ENCODE measurements at regions not wholly inside any gene's neighbourhood (a gene's known extent, or its start where the extent isn't known, plus 50 kb on each side); places are given as distances from the start of the nearest gene placed in this dataset.
"Not testable (repeated sequence)": the region's sequence is repeated elsewhere in the genome, so short reads cannot be mapped to it uniquely, and the experiment has no call there.

- not testable (repeated sequence) for DNase-seq (ENCODE audit: extremely low read depth, low read depth)
Observed at GRCh38 chr13:18322821-18323220, 858.8 kb downstream of the TUBA3C start.

DNA sequence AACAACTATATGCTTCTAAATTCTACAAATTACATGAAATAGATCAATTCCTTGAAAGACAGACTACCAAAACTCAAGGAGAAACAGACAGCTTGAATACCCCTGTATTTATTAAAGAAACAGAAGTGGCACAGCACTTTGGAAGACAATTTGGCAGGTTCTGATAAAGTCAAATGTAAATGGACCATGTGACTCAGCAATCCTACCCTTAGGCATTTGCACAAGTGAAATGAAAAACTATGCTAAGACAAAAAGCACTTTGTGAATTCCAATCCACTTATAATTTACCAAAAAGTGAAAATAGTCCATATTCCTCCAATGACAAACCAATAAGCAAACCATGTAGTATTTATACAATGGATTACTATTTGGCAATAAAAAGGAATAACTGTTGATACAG, 862.0 kb downstream of the TUBA3C start:
- not testable (repeated sequence) for DNase-seq (ENCODE audit: extremely low read depth, low read depth)

DNA sequence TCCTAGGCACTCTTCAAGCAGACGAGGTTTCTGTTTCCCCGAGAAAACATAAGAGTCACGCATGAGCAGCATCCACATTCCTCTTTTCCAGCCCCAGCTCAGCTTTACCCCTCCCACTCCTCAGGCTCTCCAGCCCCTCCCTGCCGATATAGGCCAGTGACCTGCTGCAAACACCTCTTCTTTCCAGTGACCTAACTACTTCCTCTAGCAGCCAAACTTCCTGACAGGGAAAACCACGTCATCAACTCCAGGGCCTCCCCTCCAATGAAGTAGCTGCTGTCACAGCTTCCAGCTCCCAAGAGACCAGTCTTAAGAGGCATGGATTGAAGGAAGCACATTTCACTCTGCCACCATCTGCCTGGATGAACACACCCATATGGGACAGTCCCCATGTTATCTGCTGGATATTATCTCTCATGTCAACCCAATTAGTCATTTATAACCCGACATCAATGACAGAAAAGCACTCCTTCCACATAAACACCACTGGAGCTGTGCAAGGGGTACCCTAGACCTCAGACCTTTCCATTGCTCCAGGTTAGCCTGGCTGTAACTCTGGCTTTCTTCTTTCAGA, 878.3 kb downstream of the TUBA3C start:
- not testable (repeated sequence) for DNase-seq (ENCODE audit: extremely low read depth, low read depth)

DNA sequence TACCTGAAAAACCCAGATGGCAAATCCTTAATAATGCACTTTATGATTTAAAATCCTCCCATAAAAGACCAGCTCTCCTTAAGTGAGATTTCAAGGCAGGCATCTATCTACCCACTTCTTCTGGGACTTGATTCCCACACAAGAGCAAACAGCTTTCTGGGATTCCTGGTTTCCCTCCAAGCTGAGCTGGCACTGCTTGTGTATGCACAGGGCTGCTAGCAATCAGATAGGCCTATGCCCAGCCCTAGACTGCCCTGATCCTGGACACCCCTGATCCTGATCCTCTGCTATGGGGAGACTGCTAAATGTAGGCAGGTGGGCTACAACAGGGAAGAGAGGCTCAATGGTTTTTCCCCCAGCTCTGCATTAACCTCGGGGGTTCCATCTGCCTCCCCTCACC, 880.7 kb downstream of the TUBA3C start:
- DNase-seq (ENCODE audit: extremely low read depth, low read depth) = not testable (repeated sequence)

GRCh38 chr13:18297359-18297758, 884.3 kb downstream of the TUBA3C start:
- DNase-seq (ENCODE audit: extremely low read depth, low read depth) = not testable (repeated sequence)

- DNase-seq (ENCODE audit: extremely low read depth, low read depth) = not testable (repeated sequence)
Observed at GRCh38 chr13:18296617-18297016, 885.0 kb downstream of the TUBA3C start.

DNA sequence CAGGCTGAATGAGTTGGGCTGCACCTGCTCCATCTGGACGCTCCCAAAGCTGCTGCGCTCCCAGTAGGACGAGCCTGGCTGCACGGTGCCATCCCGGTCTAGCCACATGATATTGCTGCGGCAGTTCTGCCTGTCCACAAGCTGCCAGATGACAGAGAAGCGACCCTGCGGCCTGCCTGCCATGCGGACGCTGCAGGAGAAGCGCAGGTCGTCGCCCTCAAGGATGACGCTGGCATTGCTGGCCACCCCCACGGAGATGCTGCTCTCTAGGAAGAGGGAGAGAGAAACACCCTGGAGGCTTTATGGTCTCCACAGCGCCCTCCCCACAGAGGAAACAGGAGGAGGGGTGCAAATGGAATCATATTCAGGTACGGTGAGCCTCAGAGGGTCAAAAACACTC, 887.3 kb downstream of the TUBA3C start:
- not testable (repeated sequence) for DNase-seq (ENCODE audit: extremely low read depth, low read depth)

DNA sequence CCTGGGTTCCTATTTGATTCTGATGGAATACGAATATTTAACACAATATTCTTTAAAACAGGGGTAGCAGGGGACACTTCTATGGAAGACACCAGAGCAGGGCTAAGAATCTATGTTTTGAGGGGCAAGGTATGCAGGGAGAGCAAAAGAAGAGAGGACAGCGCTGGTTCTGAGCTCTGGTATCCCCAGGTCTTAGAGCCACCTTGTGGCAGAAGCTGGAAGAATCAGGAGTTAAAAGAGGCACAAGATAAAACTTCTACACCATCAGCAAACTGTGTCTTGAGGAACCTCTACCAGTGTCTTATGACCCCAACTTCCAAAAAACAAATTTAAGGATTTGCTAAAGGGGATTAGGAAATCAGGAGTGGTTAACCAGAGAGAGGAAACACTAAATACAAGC, 894.8 kb downstream of the TUBA3C start:
- not testable (repeated sequence) for DNase-seq (ENCODE audit: extremely low read depth, low read depth)

DNA sequence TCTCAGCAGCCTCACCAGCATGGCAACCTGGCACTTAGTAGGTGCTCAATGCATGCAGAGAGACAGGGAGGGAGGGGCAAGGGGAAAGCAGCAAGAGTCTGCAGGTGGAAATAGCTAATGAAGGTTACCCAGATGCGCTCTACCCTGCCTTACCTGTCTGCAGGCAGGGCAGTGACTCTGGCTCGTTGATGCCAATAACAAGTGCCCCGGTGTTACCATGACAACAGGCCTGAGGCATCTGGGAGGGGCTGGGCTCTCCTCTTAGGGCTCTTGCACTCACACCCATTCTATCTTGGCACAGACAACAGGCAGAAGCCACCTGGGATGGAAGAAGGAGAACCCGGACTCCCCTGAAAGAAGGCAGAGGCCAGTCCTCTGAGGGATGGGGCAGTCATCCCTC, 896.0 kb downstream of the TUBA3C start:
- DNase-seq (ENCODE audit: extremely low read depth, low read depth) = not testable (repeated sequence)

DNA sequence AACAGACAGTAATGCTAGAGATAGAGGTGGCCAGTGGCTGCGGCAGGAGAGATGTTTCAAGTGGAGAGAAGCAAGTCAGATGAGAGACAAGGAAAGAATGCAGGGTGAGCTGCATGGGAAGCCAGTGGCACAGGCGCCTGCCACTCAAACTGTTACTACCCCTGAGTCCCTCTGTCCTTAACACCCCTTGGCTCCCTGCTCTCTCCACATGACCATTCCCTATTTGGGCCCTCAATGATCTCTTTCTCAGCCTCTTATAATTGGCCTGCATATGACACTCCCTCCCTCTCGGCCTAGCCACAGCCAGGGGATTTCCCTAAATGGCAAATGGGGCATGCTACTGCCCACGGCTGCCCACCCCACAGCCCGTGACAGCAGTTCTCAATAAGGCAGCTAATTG, 897.6 kb downstream of the TUBA3C start:
- not testable (repeated sequence) for DNase-seq (ENCODE audit: extremely low read depth, low read depth)

- not testable (repeated sequence) for DNase-seq (ENCODE audit: extremely low read depth, low read depth)
Observed at GRCh38 chr13:18281829-18282597, 899.6 kb downstream of the TUBA3C start.

GRCh38 chr13:18280904-18281828, 900.5 kb downstream of the TUBA3C start:
- DNase-seq (ENCODE audit: extremely low read depth, low read depth) = not testable (repeated sequence)

- DNase-seq (ENCODE audit: extremely low read depth, low read depth) = not testable (repeated sequence)
Observed at GRCh38 chr13:18279971-18280370, 901.7 kb downstream of the TUBA3C start.

- not testable (repeated sequence) for DNase-seq (ENCODE audit: extremely low read depth, low read depth)
Observed at GRCh38 chr13:18277372-18277771, 904.3 kb downstream of the TUBA3C start.

DNA sequence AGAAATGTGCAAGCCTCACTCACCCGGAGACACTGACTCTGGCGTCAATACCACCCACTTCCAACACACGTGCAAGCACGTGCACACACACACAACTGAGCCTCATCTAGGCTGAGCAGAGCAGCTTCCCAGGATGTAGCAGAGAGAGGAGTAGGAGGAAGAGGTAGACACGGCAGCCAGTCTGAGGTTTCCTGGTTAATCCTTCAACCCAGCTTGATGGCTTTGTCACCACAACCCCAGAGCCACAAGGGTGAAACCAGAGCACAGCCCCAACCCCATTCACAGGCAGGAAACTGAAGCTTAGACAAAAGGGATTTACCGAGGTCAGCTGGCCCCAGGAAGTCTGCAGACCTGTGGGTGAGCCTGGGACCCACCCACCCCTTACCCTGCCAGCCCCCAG, 905.3 kb downstream of the TUBA3C start:
- not testable (repeated sequence) for DNase-seq (ENCODE audit: extremely low read depth, low read depth)

DNA sequence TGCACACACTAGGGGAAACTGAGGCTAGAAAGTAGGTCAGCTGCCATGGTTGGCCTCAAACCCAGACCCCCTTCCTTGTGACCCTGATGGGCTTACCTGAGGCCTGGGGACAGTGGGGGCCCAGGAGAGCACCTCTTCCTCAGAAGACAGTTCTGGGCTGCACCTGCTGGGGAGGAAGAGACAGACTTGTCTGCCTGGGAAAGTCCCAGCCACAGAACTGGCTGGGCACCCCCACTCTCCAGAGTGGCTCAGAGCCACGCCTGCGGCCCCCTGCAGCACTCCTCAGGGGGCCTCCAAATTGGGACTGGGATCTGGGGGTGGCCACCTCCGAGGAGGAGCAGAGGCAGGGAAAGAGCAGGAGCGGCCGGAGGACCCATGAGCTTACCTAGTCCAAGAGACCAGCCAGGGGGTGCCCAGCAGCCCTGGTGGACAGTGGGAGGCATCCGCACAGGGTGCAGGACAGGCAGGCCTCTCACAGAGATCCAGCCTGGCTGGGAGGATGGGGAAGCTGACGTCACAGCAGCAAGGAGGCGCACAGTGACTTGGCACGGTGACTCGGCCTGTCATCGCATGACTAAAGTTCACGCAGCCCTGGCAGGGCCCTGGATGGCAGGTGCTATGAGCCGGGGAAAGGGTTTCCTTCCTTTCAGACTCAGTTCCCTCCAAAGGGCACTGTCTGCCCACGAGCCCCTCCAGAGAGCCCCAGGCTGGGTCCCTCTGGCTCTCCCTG, 907.7 kb downstream of the TUBA3C start:
- not testable (repeated sequence) for DNase-seq (ENCODE audit: extremely low read depth, low read depth)

- not testable (repeated sequence) for DNase-seq (ENCODE audit: extremely low read depth, low read depth)
Observed at GRCh38 chr13:18258801-18259419, 922.7 kb downstream of the TUBA3C start.

GRCh38 chr13:18257686-18258085, 923.9 kb downstream of the TUBA3C start:
- not testable (repeated sequence) for DNase-seq (ENCODE audit: extremely low read depth, low read depth)

- DNase-seq (ENCODE audit: extremely low read depth, low read depth) = not testable (repeated sequence)
Observed at GRCh38 chr13:18252848-18253247, 928.8 kb downstream of the TUBA3C start.
